Loucy (cell line): ENCODE measurements at regions not wholly inside any gene's neighbourhood (a gene's known extent, or its start where the extent isn't known, plus 50 kb on each side); places are given as distances from the start of the nearest gene placed in this dataset.

Experiments used
- CTCF ChIP-seq: fragments of 200-600 bp; sonication (generic); conservative IDR thresholded peaks from 2 replicates; pipeline ENCODE4 v1.5.1; 2014; ENCODE audit warnings: mild to moderate bottlenecking, antibody characterized with exemption, low read length
- EZH2phosphoT487 ChIP-seq: fragments of 200-600 bp; IDR thresholded peaks from 2 replicates; pipeline ENCODE4 v1.6.1; 2018; ENCODE audit warnings: antibody characterized with exemption, mild to moderate bottlenecking, moderate library complexity, borderline replicate concordance

GRCh38 chr14:34039428-34040047 lies 88.7 kb upstream of the EGLN3 start:
- no peak for TF ChIP-seq CTCF
- no peak for TF ChIP-seq EZH2phosphoT487
